SK-MEL-5 (cell line): ENCODE measurements at regions not wholly inside any gene's neighbourhood (a gene's known extent, or its start where the extent isn't known, plus 50 kb on each side); places are given as distances from the start of the nearest gene placed in this dataset.
A peak's percentile ranks its signal among the peaks of the same experiment; 100 is the strongest.
"Not testable (repeated sequence)": the region's sequence is repeated elsewhere in the genome, so short reads cannot be mapped to it uniquely, and the experiment has no call there.

Experiments
- DNase-seq: peaks from one replicate; pipeline ENCODE4 v3.0.0-alpha.2; 2016; ENCODE audit warnings: low read depth, low spot score
- in situ Hi-C: cut with HindIII; loops from 2 replicates; pipeline ENCODE4 v1.10.0; 2016; ENCODE audit warnings: low sequenced_read_pairs, high pct_unique_total_duplicates, low pct_unique_long_range_greater_than_20kb

GRCh38 chr2:200089040-200089755 is 133.8 kb downstream of the MAIP1 start:
- in situ Hi-C loops, result no loop called here
- no peak for DNase-seq

GRCh38 chr2:200089756-200090109 is 134.4 kb downstream of the MAIP1 start:
- in situ Hi-C loops, result no loop called here
- DNase-seq, result no peak

- in situ Hi-C loops, result no loop called here
- DNase-seq, result no peak
These were observed 135.3 kb downstream of the MAIP1 start for GRCh38 chr2:200090683-200091082.

- in situ Hi-C loops, result no loop called here
- no peak for DNase-seq
These were observed 135.7 kb downstream of the MAIP1 start for GRCh38 chr2:200091126-200091525.

GRCh38 chr2:200092235-200092634 is 136.9 kb downstream of the MAIP1 start:
- in situ Hi-C loops, result no loop called here
- no peak for DNase-seq

GRCh38 chr2:200095436-200095835 is 140.1 kb downstream of the MAIP1 start:
- in situ Hi-C loops, result no loop called here
- peak; percentile 11 for DNase-seq

- no peak for DNase-seq
- in situ Hi-C loops, result no loop called here
These were observed 143.9 kb downstream of the MAIP1 start for GRCh38 chr2:200099256-200099655.

- in situ Hi-C loops, result no loop called here
- no peak for DNase-seq
These were observed 144.6 kb downstream of the MAIP1 start for GRCh38 chr2:200100027-200100426.

GRCh38 chr2:200101922-200102321 is 146.5 kb downstream of the MAIP1 start:
- in situ Hi-C loops, result no loop called here
- DNase-seq, result no peak

- DNase-seq, result no peak
- in situ Hi-C loops, result no loop called here
These were observed 147.6 kb downstream of the MAIP1 start for GRCh38 chr2:200102971-200103370.

- DNase-seq, result no peak
- in situ Hi-C loops, result no loop called here
These were observed 148.6 kb downstream of the MAIP1 start for GRCh38 chr2:200104015-200104414.

GRCh38 chr2:200107514-200108217 is 152.3 kb downstream of the MAIP1 start:
- in situ Hi-C loops, result no loop called here
- DNase-seq, result no peak

- no peak for DNase-seq
- in situ Hi-C loops, result no loop called here
These were observed 154.0 kb downstream of the MAIP1 start for GRCh38 chr2:200109421-200109820.

- in situ Hi-C loops, result no loop called here
- no peak for DNase-seq
These were observed 155.0 kb downstream of the MAIP1 start for GRCh38 chr2:200110381-200110780.

GRCh38 chr2:200113016-200113799 is 157.8 kb downstream of the MAIP1 start:
- in situ Hi-C loops, DNase-seq: not testable (repeated sequence)

- DNase-seq, result no peak
- in situ Hi-C loops, result no loop called here
These were observed 163.9 kb downstream of the MAIP1 start for GRCh38 chr2:200119236-200119635.

GRCh38 chr2:200121931-200122330 is 166.5 kb downstream of the MAIP1 start:
- in situ Hi-C loops, result no loop called here
- DNase-seq, result no peak

- in situ Hi-C loops, result no loop called here
- DNase-seq, result no peak
These were observed 167.3 kb downstream of the MAIP1 start for GRCh38 chr2:200122683-200123082.
